Retinal pigment epithelial cell (primary cell): ENCODE measurements at regions not wholly inside any gene's neighbourhood (a gene's known extent, or its start where the extent isn't known, plus 50 kb on each side); places are given as distances from the start of the nearest gene placed in this dataset.

Source experiments
- DNase-seq: peaks from one replicate; pipeline ENCODE4 v3.0.0-alpha.2; 2010; ENCODE audit warnings: low read depth
- H3K4me3 ChIP-seq: 2 replicates; pipeline ENCODE4 v1.5.1; 2011; ENCODE audit warnings: mild to moderate bottlenecking, low read length, control low read depth, moderate library complexity
- CTCF ChIP-seq: conservative IDR thresholded peaks from 2 replicates; pipeline ENCODE4 v1.5.1; 2011; ENCODE audit warnings: low read depth, low read length, control low read depth, inconsistent platforms

- no peak overlapping the region for H3K4me3 ChIP-seq
- no peak for DNase-seq
- no peak for TF ChIP-seq CTCF
These were observed 283.6 kb upstream of the CTSO start for GRCh38 chr4:156237231-156237630.

- TF ChIP-seq CTCF, result no peak
- peak; percentile 22 for DNase-seq
- no peak overlapping the region for H3K4me3 ChIP-seq
These were observed 276.5 kb upstream of the CTSO start for GRCh38 chr4:156230176-156230575.

GRCh38 chr4:156228676-156229075 lies 275.0 kb upstream of the CTSO start:
- no peak for DNase-seq
- H3K4me3 ChIP-seq, result no peak overlapping the region
- TF ChIP-seq CTCF, result no peak

GRCh38 chr4:156227321-156227720 lies 273.7 kb upstream of the CTSO start:
- no peak overlapping the region for H3K4me3 ChIP-seq
- no peak for DNase-seq
- TF ChIP-seq CTCF, result no peak

GRCh38 chr4:156223985-156224384 lies 270.3 kb upstream of the CTSO start:
- TF ChIP-seq CTCF, result no peak
- no peak overlapping the region for H3K4me3 ChIP-seq
- no peak for DNase-seq

- no peak for DNase-seq
- no peak for TF ChIP-seq CTCF
- H3K4me3 ChIP-seq, result no peak overlapping the region
These were observed 263.6 kb upstream of the CTSO start for GRCh38 chr4:156217236-156217635.

GRCh38 chr4:156201050-156201449 lies 247.4 kb upstream of the CTSO start:
- no peak for DNase-seq
- TF ChIP-seq CTCF, result no peak
- H3K4me3 ChIP-seq, result no peak overlapping the region
